ENCODE measurements at regions not wholly inside any gene's neighbourhood (a gene's known extent, or its start where the extent isn't known, plus 50 kb on each side); places are given as distances from the start of the nearest gene placed in this dataset.

DNA sequence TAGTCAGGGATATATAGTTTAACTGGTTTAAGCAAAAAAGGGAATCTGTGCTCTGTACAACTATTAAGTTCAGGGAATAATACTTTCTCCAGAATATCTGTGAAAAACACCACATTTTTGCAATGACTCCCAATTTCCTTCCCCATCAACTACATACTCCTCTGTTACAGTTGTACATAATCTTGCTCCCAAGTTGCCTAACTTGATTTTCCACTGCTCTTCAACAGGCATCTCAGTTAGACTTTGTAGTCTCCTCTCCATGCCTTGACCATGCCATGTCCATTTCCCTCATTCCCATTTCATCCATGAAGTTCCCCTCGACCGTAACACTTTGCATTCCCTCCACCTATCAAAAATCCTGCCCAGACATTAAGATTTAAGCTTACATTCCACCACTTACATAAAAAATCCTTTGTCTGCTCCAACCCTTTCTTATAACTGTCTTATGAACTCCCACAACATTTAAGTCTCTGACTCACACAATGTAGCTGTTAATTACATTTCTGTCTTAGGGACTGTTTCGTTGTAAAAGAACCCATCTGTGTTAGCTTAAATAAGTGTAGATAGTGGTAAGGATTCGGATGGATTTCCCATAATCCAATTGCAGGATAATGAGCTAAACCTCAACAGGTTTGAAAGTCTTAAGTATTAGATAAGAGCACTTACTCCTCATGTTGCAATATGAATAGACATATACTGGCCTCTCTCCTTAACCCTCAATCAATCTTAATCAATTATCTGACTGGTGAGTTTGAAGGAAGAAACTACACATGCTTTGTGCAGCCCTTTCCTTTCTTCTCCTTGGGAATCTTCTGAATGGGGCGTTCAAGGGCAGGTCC, 156.5 kb downstream of the PAWR start:
- Histone ChIP-seq H3K4me1 (ENCODE audit: control insufficient read depth in 2 of 2, insufficient read depth in 1 of 2, low read depth in 1 of 2, low read length in 2 of 2) (peaks cover 0 to 2% of the 10 kb centered on the region in 2 donors), H3K23ac (ENCODE audit: low read depth, low read length, poor library complexity) (no peak overlapping the region), H3K4ac (ENCODE audit: low read length) (no peak overlapping the region), H4K8ac (ENCODE audit: low read depth, low read length) (no peak overlapping the region), H3K14ac (ENCODE audit: low read length) (no peak overlapping the region), H3K4me3 (ENCODE audit: low read length in 2 of 2) (no peak overlapping the region), H2BK12ac (ENCODE audit: low read length) (no peak overlapping the region), H3K27ac (replicated peaks; ENCODE audit: low read length) (no peak overlapping the region), H3K36me3 (replicated peaks in 1 of 2; ENCODE audit: control insufficient read depth in 2 of 2, insufficient read depth in 2 of 2, low read length in 2 of 2) (no peaks in the 10 kb centered on the region), H2BK15ac (ENCODE audit: low read length) (no peak overlapping the region), H2BK5ac (ENCODE audit: low read length) (no peak overlapping the region), H3K9me3 (replicated peaks in 1 of 2; ENCODE audit: control insufficient read depth in 2 of 2, insufficient read depth in 1 of 2, low read depth in 1 of 2, low read length in 2 of 2) (no peaks in the 10 kb centered on the region), H3K18ac (ENCODE audit: low read length) (no peak overlapping the region), H2AFZ (ENCODE audit: low read length) (no peak overlapping the region), H3K27me3 (ENCODE audit: control insufficient read depth in 3 of 3, insufficient read depth in 3 of 3, low read depth in 1 of 3, low read length in 3 of 3) (no peaks in the 10 kb centered on the region), H2AK5ac (ENCODE audit: low read depth, low read length) (no peak overlapping the region), H2BK120ac (ENCODE audit: low read depth, low read length) (no peak overlapping the region), H3K9ac (ENCODE audit: low read depth, low read length, poor library complexity) (no peak overlapping the region), H3K4me2 (ENCODE audit: insufficient read depth, low read length, poor library complexity, severe bottlenecking) (no peak overlapping the region), H4K91ac (ENCODE audit: low read depth, low read length, poor library complexity) (no peak overlapping the region), H3K79me1 (ENCODE audit: low read depth, low read length) (no peaks in the 10 kb centered on the region)
- no peak for DNase-seq (ENCODE audit: low spot score)
- no CpG with 5 or more reads among the region's 5 CpGs for WGBS, 2 donors (ENCODE audit: extremely low coverage in 2 of 2, insufficient read length in 2 of 2, insufficient replicate concordance in 1 of 2)

- H3K27me3 ChIP-seq (ENCODE audit: control insufficient read depth in 3 of 3, insufficient read depth in 3 of 3, low read depth in 1 of 3, low read length in 3 of 3) = no peaks in the 10 kb centered on the region
- DNase-seq (ENCODE audit: low spot score) = no peak
- no peaks in the 10 kb centered on the region for H3K36me3 ChIP-seq (replicated peaks in 1 of 2; ENCODE audit: control insufficient read depth in 2 of 2, insufficient read depth in 2 of 2, low read length in 2 of 2)
- H3K4me1 ChIP-seq (ENCODE audit: control insufficient read depth in 2 of 2, insufficient read depth in 1 of 2, low read depth in 1 of 2, low read length in 2 of 2) = peaks cover 0 to 2% of the 10 kb centered on the region in 2 donors
- no peak overlapping the region for H4K8ac ChIP-seq (ENCODE audit: low read depth, low read length)
- H2BK12ac ChIP-seq (ENCODE audit: low read length) = no peak overlapping the region
- H2AK5ac ChIP-seq (ENCODE audit: low read depth, low read length) = no peak overlapping the region
- no peak overlapping the region for H3K14ac ChIP-seq (ENCODE audit: low read length)
- no peak overlapping the region for H3K4ac ChIP-seq (ENCODE audit: low read length)
- H3K27ac ChIP-seq (replicated peaks; ENCODE audit: low read length) = no peak overlapping the region
- H4K91ac ChIP-seq (ENCODE audit: low read depth, low read length, poor library complexity) = no peak overlapping the region
- no peaks in the 10 kb centered on the region for H3K9me3 ChIP-seq (replicated peaks in 1 of 2; ENCODE audit: control insufficient read depth in 2 of 2, insufficient read depth in 1 of 2, low read depth in 1 of 2, low read length in 2 of 2)
- H3K9ac ChIP-seq (ENCODE audit: low read depth, low read length, poor library complexity) = no peak overlapping the region
- no peak overlapping the region for H2BK5ac ChIP-seq (ENCODE audit: low read length)
- no peak overlapping the region for H2AFZ ChIP-seq (ENCODE audit: low read length)
- no peak overlapping the region for H3K23ac ChIP-seq (ENCODE audit: low read depth, low read length, poor library complexity)
- no peak overlapping the region for H2BK120ac ChIP-seq (ENCODE audit: low read depth, low read length)
- H3K4me3 ChIP-seq (ENCODE audit: low read length in 2 of 2) = no peak overlapping the region
- no peak overlapping the region for H2BK15ac ChIP-seq (ENCODE audit: low read length)
- H3K4me2 ChIP-seq (ENCODE audit: insufficient read depth, low read length, poor library complexity, severe bottlenecking) = no peak overlapping the region
- no peak overlapping the region for H3K18ac ChIP-seq (ENCODE audit: low read length)
- no peaks in the 10 kb centered on the region for H3K79me1 ChIP-seq (ENCODE audit: low read depth, low read length)
- no CpG with 5 or more reads among the region's 7 CpGs for WGBS, 2 donors (ENCODE audit: extremely low coverage in 2 of 2, insufficient read length in 2 of 2, insufficient replicate concordance in 1 of 2)
Observed at GRCh38 chr12:79532907-79533288, 157.9 kb downstream of the PAWR start.

- Histone ChIP-seq H3K9ac (ENCODE audit: low read depth, low read length, poor library complexity) (no peak overlapping the region), H3K4ac (ENCODE audit: low read length) (no peak overlapping the region), H3K27me3 (ENCODE audit: control insufficient read depth in 3 of 3, insufficient read depth in 3 of 3, low read depth in 1 of 3, low read length in 3 of 3) (no peaks in the 10 kb centered on the region), H3K18ac (ENCODE audit: low read length) (no peak overlapping the region), H3K4me2 (ENCODE audit: insufficient read depth, low read length, poor library complexity, severe bottlenecking) (no peak overlapping the region), H3K9me3 (replicated peaks in 1 of 2; ENCODE audit: control insufficient read depth in 2 of 2, insufficient read depth in 1 of 2, low read depth in 1 of 2, low read length in 2 of 2) (no peaks in the 10 kb centered on the region), H2BK120ac (ENCODE audit: low read depth, low read length) (no peak overlapping the region), H4K8ac (ENCODE audit: low read depth, low read length) (no peak overlapping the region), H2BK5ac (ENCODE audit: low read length) (no peak overlapping the region), H3K23ac (ENCODE audit: low read depth, low read length, poor library complexity) (no peak overlapping the region), H2AK5ac (ENCODE audit: low read depth, low read length) (no peak overlapping the region), H3K14ac (ENCODE audit: low read length) (no peak overlapping the region), H3K79me1 (ENCODE audit: low read depth, low read length) (no peaks in the 10 kb centered on the region), H2AFZ (ENCODE audit: low read length) (no peak overlapping the region), H3K4me1 (ENCODE audit: control insufficient read depth in 2 of 2, insufficient read depth in 1 of 2, low read depth in 1 of 2, low read length in 2 of 2) (peaks cover 0 to 2% of the 10 kb centered on the region in 2 donors), H3K36me3 (replicated peaks in 1 of 2; ENCODE audit: control insufficient read depth in 2 of 2, insufficient read depth in 2 of 2, low read length in 2 of 2) (no peaks in the 10 kb centered on the region), H3K4me3 (ENCODE audit: low read length in 2 of 2) (no peak overlapping the region), H3K27ac (replicated peaks; ENCODE audit: low read length) (no peak overlapping the region), H2BK12ac (ENCODE audit: low read length) (no peak overlapping the region), H4K91ac (ENCODE audit: low read depth, low read length, poor library complexity) (no peak overlapping the region), H2BK15ac (ENCODE audit: low read length) (no peak overlapping the region)
- no CpG with 5 or more reads among the region's 4 CpGs for WGBS, 2 donors (ENCODE audit: extremely low coverage in 2 of 2, insufficient read length in 2 of 2, insufficient replicate concordance in 1 of 2)
- DNase-seq (ENCODE audit: low spot score) = no peak
Observed at GRCh38 chr12:79531518-79531917, 159.2 kb downstream of the PAWR start.

DNA sequence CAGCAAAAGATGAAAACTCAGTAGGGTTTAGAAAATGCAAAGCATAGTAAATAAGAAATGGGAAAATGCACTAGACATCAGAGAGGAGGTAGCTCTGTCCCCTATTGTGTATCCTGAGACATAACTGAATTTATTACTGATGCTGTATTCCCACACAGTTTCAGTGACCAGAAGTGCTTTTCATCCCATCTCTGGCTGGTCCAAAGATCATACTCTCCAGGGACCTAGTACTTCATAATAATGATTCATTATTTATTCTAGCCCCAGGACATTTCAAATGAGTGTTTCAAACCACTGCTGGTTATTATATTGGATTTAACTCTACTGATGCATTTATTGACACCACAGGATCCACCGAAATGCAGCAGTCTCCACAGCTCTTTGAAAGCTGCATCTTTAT, 163.3 kb downstream of the PAWR start:
- Histone ChIP-seq H3K4me2 (ENCODE audit: insufficient read depth, low read length, poor library complexity, severe bottlenecking) (no peak overlapping the region), H2BK5ac (ENCODE audit: low read length) (no peak overlapping the region)
- no CpG with 5 or more reads among the region's 1 CpG for WGBS, 2 donors (ENCODE audit: extremely low coverage in 2 of 2, insufficient read length in 2 of 2, insufficient replicate concordance in 1 of 2)

More for the DNA sequence above, 163.3 kb downstream of the PAWR start:
- Histone ChIP-seq H3K9ac (ENCODE audit: low read depth, low read length, poor library complexity) (no peak overlapping the region), H4K91ac (ENCODE audit: low read depth, low read length, poor library complexity) (no peak overlapping the region), H3K27me3 (ENCODE audit: control insufficient read depth in 3 of 3, insufficient read depth in 3 of 3, low read depth in 1 of 3, low read length in 3 of 3) (no peaks in the 10 kb centered on the region), H3K23ac (ENCODE audit: low read depth, low read length, poor library complexity) (no peak overlapping the region), H3K36me3 (replicated peaks in 1 of 2; ENCODE audit: control insufficient read depth in 2 of 2, insufficient read depth in 2 of 2, low read length in 2 of 2) (no peaks in the 10 kb centered on the region), H3K79me1 (ENCODE audit: low read depth, low read length) (no peaks in the 10 kb centered on the region), H2BK15ac (ENCODE audit: low read length) (no peak overlapping the region), H3K9me3 (replicated peaks in 1 of 2; ENCODE audit: control insufficient read depth in 2 of 2, insufficient read depth in 1 of 2, low read depth in 1 of 2, low read length in 2 of 2) (no peaks in the 10 kb centered on the region), H2AFZ (ENCODE audit: low read length) (no peak overlapping the region), H3K4ac (ENCODE audit: low read length) (no peak overlapping the region), H3K18ac (ENCODE audit: low read length) (no peak overlapping the region), H2BK120ac (ENCODE audit: low read depth, low read length) (no peak overlapping the region), H3K14ac (ENCODE audit: low read length) (no peak overlapping the region), H3K4me1 (ENCODE audit: control insufficient read depth in 2 of 2, insufficient read depth in 1 of 2, low read depth in 1 of 2, low read length in 2 of 2) (peaks cover 2 to 5% of the 10 kb centered on the region in 2 donors), H3K27ac (replicated peaks; ENCODE audit: low read length) (no peak overlapping the region), H3K4me3 (ENCODE audit: low read length in 2 of 2) (no peak overlapping the region), H2BK12ac (ENCODE audit: low read length) (no peak overlapping the region), H2AK5ac (ENCODE audit: low read depth, low read length) (no peak overlapping the region), H4K8ac (ENCODE audit: low read depth, low read length) (no peak overlapping the region)
- DNase-seq (ENCODE audit: low spot score) = no peak
